ENCODE measurements at regions not wholly inside any gene's neighbourhood (a gene's known extent, or its start where the extent isn't known, plus 50 kb on each side); places are given as distances from the start of the nearest gene placed in this dataset.
"Not testable (repeated sequence)": the region's sequence is repeated elsewhere in the genome, so short reads cannot be mapped to it uniquely, and the experiment has no call there.

DNA sequence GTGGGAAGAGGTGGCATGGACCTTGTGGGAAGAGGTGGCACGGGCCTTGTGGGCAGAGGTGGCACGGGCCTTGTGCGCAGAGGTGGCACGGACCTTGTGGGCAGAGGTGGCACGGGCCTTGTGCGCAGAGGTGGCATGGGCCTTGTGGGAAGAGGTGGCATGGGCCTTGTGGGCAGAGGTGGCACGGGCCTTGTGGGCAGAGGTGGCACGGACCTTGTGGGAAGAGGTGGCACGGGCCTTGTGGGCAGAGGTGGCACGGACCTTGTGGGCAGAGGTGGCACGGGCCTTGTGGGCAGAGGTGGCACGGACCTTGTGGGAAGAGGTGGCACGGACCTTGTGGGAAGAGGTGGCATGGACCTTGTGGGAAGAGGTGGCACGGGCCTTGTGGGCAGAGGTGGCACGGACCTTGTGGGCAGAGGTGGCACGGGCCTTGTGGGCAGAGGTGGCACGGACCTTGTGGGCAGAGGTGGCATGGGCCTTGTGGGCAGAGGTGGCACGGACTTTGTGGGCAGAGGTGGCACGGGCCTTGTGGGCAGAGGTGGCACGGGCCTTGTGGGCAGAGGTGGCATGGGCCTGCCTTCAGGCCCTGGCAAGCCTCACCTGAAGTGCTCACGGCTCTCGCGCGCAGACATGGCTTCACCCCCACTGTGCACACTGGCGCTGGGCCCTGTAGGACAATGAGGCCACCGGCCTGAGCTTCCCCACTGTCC, 403.5 kb downstream of the THBS2 start:
- H3K27ac Mint-ChIP-seq; H3K79me2 ChIP-seq (ENCODE audit: control insufficient read depth, insufficient read depth, low read length); H3K9me3 Mint-ChIP-seq (ENCODE audit: insufficient read depth); H3K27me3 Mint-ChIP-seq; H3K4me1 ChIP-seq (ENCODE audit: control insufficient read depth in 2 of 2, insufficient read depth in 2 of 2, low read length in 2 of 2); H4K20me1 ChIP-seq (ENCODE audit: control insufficient read depth, insufficient read depth, low read length, poor library complexity, severe bottlenecking); intact Hi-C loops (cut with micrococcal nuclease); DNase-seq; H2AFZ ChIP-seq (ENCODE audit: insufficient read depth, low read depth, low read length, poor library complexity, severe bottlenecking); H3K4me3 Mint-ChIP-seq; H3K36me3 ChIP-seq (replicated peaks in 1 of 2; ENCODE audit: control extremely low read depth in 1 of 2, control insufficient read depth in 1 of 2, extremely low read depth in 1 of 2, insufficient read depth in 2 of 2, low read length in 1 of 2); H3K27ac ChIP-seq (ENCODE audit: low read length in 2 of 2); H3K9ac ChIP-seq (ENCODE audit: low read length); H3K4me2 ChIP-seq (replicated peaks; ENCODE audit: low read depth, low read length, poor library complexity, severe bottlenecking); CTCF ChIA-PET; H3K4me1 Mint-ChIP-seq; ATAC-seq (ENCODE audit: low read depth); H3K4me3 ChIP-seq (ENCODE audit: control extremely low read depth in 1 of 5, extremely low read depth in 1 of 5, insufficient read depth in 1 of 5, low read depth in 2 of 5, low read length in 4 of 5); H3K27me3 ChIP-seq (replicated peaks in 1 of 4; ENCODE audit: control extremely low read depth in 1 of 4, control insufficient read depth in 3 of 4, insufficient read depth in 4 of 4, low read length in 3 of 4); POLR2A ChIA-PET: not testable (repeated sequence)
- peaks cover 0 to 14% (median 0%) of the 10 kb centered on the region in 3 donors for H3K9me3 ChIP-seq (ENCODE audit: control extremely low read depth in 1 of 3, control insufficient read depth in 2 of 3, insufficient read depth in 1 of 3, low read length in 2 of 3)
- WGBS (ENCODE audit: insufficient coverage): 87% methylated on average over 17 of the region's 26 CpGs

DNA sequence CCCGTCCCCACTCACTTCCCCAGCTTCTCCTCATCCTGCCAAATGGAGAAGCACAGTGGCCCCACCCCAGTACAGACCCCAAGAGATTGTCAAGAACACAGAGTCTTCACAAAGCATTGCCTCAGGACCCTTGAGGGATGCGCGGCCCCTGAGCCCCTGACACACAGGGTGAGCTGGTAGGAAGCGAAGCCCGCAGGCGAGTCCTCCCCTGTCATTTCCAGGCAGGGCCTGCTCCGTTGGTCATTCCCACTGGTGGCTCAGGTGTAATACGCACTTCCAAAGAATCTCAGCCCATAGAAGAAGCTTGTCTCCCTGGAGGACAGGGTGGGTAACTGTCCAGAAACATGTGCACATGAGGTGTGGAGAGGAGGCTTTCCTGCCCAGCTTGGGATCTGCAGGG, 404.2 kb downstream of the THBS2 start:
- ChIA-PET POLR2A (no interaction called here), CTCF (no interaction called here)
- no peaks in the 10 kb centered on the region for H4K20me1 ChIP-seq (ENCODE audit: control insufficient read depth, insufficient read depth, low read length, poor library complexity, severe bottlenecking)
- ATAC-seq (ENCODE audit: low read depth): no peak
- H3K79me2 ChIP-seq (ENCODE audit: control insufficient read depth, insufficient read depth, low read length): no peaks in the 10 kb centered on the region
- H3K4me1 ChIP-seq (ENCODE audit: control insufficient read depth in 2 of 2, insufficient read depth in 2 of 2, low read length in 2 of 2): peaks cover 0 to 2% of the 10 kb centered on the region in 2 donors
- Mint-ChIP-seq H3K9me3 (ENCODE audit: insufficient read depth) (no peaks in the 10 kb centered on the region), H3K4me3 (no peak overlapping the region), H3K4me1 (peaks cover 5% of the 10 kb centered on the region), H3K27me3 (no peaks in the 10 kb centered on the region), H3K27ac (no peak overlapping the region)
- no peaks in the 10 kb centered on the region for H3K27me3 ChIP-seq (replicated peaks in 1 of 4; ENCODE audit: control extremely low read depth in 1 of 4, control insufficient read depth in 3 of 4, insufficient read depth in 4 of 4, low read length in 3 of 4)
- no peak overlapping the region for H3K27ac ChIP-seq (ENCODE audit: low read length in 2 of 2)
- H3K4me3 ChIP-seq (ENCODE audit: control extremely low read depth in 1 of 5, extremely low read depth in 1 of 5, insufficient read depth in 1 of 5, low read depth in 2 of 5, low read length in 4 of 5): no peak overlapping the region
- DNase-seq: no peak
- no peak overlapping the region for H2AFZ ChIP-seq (ENCODE audit: insufficient read depth, low read depth, low read length, poor library complexity, severe bottlenecking)
- H3K4me2 ChIP-seq (replicated peaks; ENCODE audit: low read depth, low read length, poor library complexity, severe bottlenecking): no peak overlapping the region
- H3K9ac ChIP-seq (ENCODE audit: low read length): no peak overlapping the region
- no peaks in the 10 kb centered on the region for H3K36me3 ChIP-seq (replicated peaks in 1 of 2; ENCODE audit: control extremely low read depth in 1 of 2, control insufficient read depth in 1 of 2, extremely low read depth in 1 of 2, insufficient read depth in 2 of 2, low read length in 1 of 2)
- H3K9me3 ChIP-seq (ENCODE audit: control extremely low read depth in 1 of 3, control insufficient read depth in 2 of 3, insufficient read depth in 1 of 3, low read length in 2 of 3): peaks cover 0 to 14% (median 0%) of the 10 kb centered on the region in 3 donors
- TF ChIP-seq CTCF (IDR thresholded peaks at IDR 0.05): no peak
- no peak for TF ChIP-seq EZH2 (IDR thresholded peaks at IDR 0.05; ENCODE audit: borderline replicate concordance, insufficient read depth, low read depth, low read length, poor library complexity, severe bottlenecking)
- WGBS (ENCODE audit: insufficient coverage): 95% methylated on average over 8 of the region's 8 CpGs
- intact Hi-C loops (cut with micrococcal nuclease): no loop called here

Data from B cell (primary cell).